T-helper 2 cell (primary cell): ENCODE measurements at regions not wholly inside any gene's neighbourhood (a gene's known extent, or its start where the extent isn't known, plus 50 kb on each side); places are given as distances from the start of the nearest gene placed in this dataset.

Source experiments
- DNase-seq, 5 experiments: peaks; one replicate each; pipeline versions ENCODE4 v3.0.0 to v3.0.0-alpha.2; 2012 to 2022

DNA sequence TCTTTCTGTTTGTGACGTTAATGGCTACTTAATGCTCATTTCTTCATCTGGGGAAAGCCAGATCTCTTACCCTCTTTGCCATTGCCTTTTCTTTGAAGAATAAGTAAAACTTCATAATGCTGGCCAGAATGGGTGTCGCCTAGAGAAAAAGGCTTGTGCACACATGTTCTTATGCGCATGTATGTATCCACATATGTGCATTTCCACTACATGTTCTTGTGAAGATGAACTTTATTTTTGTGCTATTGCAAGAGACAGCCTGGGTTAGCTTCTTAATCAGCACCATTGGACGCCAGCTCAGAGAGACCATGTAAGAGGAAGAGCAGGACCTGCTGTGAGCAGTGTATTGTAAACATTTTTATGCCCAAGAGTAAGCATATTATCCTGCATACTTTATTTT lies 178.7 kb downstream of the SPRY1 start:
- DNase-seq, result no peak

DNA sequence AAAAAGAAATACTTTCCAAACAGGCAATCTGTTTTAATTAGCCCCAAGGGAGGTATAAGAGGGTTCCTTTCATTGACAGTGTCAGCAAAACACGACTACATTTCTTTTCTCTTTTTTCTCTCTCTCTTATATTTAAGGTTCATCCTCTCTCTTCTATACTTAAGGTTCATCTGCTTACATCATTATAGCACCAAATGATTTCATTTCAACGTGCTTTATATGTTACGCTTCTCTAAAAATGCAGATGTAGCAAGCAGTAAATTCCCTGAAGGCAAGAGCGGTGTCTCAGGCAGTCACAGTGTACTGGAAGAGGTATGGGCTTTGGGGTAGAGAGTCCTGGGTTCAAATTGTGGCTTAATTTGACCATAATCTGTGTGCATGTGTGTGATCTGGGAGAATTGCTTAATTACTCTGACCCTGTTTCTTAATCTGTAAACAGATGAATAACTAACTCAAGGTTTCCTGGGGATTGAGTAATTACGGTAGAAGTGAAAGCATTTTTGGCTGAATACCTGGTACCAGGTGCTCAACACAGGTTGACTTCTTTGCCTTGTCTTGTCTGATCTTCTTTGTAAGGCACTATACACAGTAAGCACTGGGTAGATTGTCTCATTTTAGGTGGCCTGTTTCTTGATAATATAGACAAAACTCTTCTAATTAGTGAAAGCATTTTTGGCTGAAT lies 180.8 kb downstream of the SPRY1 start:
- DNase-seq, result no peak

DNA sequence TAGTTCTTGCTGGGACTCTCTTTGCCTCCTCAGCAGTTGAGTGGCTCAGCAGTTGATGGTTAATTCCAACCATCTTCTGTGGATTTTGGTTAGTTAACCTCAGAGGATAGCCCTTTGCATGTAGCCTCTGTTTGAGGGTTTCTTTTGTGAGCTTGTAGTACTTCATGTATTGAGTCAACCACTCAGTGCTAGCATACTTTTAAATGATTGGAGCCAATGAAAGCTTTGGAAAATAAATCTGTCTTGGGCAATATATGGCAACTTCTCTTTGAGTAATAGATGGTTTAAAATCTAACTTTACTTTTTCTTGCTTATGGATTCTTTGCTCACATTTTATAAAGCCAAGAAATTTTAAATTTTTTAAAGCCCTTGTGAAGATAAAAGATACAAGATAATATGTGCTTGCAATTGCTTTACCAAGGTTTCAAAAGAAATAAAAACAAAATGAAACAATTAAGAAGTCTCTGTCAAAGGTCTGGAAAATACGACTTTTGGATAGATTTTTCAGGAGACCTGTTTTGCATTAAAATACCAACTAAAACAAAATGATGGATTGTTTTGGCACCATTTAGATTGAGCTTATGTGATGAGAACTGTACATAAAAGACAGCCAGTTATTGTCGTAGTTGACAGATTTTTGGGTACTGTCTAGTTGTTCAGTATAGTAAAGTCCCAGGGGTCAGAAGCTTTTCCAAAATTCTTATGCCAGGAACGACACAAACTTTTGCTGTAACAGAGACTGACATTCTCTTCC lies 181.9 kb downstream of the SPRY1 start:
- DNase-seq, result no peak

DNA sequence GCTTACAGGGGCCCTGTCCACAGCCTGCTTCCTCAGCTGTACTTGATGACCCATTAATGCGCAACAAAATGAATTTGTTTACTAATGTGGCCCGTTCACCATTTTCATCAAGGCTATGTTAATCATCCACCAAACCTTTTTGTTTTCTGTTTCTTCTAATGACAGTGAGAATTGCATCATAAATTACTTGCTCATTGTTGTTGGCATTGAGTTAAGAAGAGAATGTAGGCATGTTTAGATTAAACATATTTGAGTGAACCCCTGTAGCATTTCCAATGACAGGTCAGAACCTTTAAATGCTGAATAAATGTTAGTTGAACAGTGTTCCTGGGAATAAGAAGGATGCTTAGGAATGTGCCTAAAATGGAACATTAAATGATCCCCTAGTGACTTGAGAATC lies 183.4 kb downstream of the SPRY1 start:
- no peak for DNase-seq

DNA sequence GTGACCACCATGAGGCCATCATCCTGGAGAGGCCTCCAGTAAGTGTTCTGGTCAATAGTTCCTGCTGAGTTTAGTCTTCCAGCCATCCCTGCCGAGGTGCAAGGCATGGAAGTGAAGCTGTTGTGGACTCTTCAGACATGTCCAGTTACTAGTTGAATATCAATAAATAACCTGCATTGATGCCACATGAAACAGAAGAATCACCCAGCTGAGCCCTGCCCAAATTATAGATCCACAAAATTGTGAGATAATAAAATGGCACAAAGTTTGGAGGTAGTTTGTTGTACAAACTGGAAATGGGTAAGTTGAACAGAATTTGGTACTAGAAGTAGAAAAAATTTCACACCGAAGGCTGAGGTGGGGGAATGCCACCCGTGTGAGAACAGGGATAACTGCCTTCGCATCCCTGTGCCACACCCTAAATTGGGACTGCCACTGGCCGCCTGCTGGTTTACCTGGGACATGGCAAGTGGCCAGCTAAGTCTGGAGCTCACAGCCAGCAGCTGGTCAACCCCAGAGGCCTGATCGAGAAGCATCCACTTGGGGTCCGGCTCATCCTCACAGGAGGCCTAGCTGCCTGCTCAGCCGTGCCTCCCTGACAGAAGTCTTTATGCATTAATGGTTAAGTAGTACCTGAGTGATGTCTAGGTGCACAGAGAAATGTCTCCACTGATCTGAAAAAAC lies 184.5 kb downstream of the SPRY1 start:
- no peak for DNase-seq

DNA sequence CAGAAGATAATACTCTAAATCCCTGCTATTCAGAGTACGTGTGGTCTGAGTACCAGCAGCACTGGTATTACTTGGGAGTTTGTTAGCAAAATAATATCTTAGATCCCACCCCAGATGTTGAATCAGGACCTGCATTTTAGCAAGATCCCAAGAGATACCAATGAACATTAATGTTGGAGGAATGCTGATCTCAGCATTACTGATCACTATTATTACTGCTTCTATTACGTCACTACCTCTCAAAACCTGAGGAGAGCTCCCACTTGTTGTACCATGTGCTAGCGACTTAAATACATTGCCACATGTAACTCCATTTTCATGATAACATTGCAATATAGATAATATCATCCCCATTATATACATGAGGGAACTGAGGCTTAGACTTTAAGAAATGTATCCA lies 185.2 kb downstream of the SPRY1 start:
- DNase-seq, result no peak

DNA sequence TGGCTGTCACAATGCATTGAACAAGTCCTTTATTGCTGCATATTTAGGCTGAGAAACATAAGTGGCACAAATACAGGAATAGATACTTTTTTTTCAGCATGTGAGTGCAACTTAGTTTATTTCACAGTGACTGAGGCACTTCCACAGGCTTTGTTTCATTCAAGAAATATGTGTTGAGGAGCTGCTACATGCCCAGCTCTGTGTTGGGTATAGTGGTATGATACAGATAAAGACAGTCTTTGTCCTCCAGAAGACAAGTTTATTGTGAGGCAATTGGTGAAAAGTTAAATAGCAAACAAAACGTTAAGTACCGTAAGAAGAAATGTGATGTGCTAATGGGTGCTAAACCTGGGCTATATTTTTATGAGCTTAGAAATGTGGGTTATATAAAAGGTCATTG lies 186.4 kb downstream of the SPRY1 start:
- DNase-seq, result no peak

DNA sequence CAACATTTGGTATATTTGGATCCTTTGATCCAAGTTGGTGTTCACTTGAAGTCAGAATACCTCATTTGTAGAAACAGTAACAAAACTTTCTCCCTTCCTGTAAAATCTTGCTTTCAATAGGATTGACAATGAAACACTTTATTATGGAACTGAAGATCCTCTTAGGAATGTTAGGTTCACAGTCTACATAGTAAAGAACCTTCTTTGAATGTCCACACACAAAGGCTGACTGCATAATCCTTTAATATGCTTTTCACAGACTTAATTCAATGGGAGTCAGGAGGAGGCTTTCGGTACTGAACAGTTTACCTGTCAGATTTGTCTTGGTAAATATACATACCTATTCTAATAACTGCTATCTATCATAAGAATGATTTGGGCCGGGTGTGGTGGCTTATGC lies 188.5 kb downstream of the SPRY1 start:
- no peak for DNase-seq

DNA sequence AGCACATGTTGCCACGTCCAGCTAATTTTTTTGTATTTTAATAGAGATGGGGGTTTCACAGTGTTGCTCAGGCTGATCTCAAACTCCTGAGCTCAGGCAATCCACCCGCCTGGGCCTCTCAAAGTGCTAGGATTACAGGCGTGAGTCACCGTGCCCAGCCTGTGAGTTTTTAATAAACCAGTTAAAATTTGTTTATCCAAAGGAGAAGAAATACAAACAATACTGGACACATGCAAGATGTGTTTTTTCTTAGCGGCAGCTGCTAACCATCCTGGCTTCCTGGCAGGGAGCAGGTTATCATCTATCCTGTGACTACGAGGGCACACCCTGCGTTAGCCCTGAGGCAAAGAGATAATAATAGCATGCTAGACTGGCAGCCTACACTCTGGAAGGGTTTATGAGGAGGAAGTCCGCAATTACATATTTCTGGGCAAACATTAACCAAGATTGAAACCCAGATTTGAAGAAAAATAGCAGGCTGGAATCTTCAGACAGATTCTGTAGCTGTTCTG lies 191.4 kb downstream of the SPRY1 start:
- no peak for DNase-seq

DNA sequence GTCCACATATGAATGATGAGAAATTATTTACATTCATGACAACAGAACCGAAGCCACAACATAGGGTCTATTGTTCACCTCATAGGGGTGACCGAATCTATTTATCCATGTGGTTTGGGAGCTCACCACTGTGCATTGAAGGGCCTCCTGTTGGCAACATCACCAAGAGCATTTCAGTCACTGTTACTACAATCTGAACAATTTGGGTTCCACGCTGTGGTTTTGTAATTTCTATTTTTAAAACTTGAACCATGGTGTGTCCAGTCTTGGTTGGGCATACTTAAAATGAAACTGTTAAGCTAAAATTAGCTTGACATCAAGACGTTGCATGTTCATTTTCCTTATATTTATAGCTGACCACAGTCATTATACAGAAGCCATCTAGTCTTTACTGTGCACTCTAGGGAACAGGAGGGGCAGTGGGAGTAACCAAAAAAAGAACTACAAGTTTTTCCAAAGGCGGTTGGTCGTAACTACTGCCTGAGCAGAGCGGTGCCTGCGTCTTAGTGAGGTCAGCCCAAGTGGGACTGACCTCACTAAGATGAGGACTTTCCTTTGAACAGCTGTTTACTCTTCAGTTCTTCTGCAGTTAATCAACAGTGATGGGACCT lies 192.1 kb downstream of the SPRY1 start:
- DNase-seq, result no peak

DNA sequence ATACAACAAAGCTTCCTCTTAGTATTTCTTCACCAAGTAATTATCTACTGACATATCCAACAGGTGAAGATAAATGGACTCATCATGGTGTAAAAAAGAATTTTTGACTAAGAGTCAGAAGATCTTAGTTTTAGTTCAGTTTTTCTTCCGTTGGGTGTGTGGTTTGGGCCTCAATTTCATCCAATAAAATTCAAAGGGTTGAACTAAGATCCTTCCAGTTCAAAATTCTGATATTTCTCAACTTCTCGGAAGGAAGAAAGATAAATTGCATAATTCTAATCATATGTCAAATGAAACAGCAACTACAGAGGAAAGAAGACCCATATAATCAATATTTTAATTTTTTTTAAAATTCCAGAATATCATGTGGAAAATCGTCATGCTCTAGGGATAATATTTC lies 192.7 kb downstream of the SPRY1 start:
- DNase-seq, result no peak

DNA sequence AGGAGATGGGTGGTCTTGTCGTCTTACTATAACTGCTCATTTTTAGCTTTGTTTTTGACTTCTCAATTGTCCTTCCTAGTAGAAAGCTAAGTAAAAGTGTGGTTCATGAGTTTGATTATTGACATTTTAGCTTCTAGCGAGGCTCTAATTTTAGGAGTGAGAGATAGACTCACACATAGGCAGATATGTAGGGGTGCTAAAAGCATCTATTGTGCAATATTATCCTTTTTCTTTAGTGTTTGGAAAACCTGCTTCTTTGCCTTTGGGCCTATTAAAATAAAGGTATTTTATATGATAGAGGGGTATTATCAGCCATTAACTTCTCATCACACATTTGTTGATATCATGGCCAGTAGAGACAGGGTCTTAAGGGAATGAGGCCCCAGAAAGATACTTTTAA lies 195.3 kb downstream of the SPRY1 start:
- DNase-seq, result no peak

DNA sequence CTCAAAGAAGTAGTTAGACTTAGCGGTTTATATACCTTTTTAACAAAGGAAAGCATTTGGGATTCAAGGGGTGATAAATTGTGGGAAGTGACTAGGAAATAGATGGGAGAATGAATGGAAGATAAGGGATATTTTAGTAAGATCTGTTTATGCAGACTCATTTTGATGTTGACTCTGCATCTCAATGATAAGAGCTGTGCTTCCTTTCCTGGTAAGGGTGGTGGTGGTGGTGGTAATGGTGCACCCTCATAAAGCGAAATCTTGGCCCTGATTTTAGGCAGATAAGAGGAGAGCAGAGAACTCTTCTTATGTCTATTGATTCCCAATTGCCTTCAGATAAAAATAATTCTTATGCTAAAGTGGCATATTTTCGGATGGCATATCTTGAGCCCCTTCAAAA lies 197.1 kb downstream of the SPRY1 start:
- DNase-seq, result peak in 1 of 5 experiments; percentile 56

DNA sequence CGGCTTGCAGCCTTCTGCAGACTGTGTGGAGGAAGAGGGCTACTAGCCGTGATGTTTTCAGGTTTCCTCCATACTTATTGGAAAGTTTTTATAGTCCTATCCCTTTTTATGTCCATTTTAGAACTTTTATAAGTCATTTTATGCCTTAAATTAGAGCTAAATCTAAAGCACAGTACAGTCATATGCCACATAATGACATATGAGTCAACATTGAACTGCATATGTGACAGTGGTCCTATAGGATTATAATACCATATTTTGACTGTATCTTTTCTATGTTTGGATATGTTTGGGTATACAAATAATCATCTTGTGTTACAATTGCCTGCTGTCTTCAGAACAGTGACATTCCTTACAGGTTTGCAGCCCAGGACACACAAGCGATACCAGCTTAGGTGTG lies 200.2 kb downstream of the SPRY1 start:
- DNase-seq, result no peak

DNA sequence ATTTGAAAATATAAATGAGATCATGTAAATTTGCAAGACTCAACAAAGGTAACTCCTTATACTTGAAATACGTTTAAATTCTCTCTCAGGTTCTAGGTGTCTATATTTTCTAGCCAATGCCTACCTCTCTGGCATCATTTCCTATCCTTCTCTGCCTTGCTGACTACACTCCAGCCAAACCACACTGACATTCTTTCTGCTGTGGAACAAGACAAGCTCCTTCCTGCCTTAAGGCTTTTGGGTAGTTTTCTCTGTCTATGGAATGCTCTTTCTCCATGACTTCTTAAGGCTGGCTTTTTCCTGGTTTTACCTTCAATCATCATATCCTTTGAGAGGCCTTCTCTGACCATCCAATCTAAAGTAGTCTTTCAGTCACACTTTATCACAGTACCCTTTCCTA lies 201.0 kb downstream of the SPRY1 start:
- no peak for DNase-seq

DNA sequence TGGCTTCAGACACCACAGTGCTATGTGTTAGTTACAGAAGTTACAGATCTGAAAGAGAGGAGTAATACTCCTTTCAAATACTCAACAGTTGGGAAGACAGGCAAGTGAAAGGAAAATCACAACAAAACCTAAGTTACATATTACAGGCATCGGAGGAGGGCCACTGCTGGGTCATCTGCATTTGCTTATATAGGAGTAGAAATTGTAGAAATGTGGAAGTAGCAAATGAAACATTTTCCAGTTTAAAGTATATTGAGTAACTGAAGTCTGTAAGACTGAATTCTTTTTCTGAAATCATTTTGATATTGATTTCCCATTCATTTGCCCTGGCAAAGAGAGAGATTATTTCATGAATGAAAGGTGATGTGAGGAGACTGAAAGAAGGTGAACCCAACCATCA lies 201.7 kb downstream of the SPRY1 start:
- DNase-seq, result no peak

DNA sequence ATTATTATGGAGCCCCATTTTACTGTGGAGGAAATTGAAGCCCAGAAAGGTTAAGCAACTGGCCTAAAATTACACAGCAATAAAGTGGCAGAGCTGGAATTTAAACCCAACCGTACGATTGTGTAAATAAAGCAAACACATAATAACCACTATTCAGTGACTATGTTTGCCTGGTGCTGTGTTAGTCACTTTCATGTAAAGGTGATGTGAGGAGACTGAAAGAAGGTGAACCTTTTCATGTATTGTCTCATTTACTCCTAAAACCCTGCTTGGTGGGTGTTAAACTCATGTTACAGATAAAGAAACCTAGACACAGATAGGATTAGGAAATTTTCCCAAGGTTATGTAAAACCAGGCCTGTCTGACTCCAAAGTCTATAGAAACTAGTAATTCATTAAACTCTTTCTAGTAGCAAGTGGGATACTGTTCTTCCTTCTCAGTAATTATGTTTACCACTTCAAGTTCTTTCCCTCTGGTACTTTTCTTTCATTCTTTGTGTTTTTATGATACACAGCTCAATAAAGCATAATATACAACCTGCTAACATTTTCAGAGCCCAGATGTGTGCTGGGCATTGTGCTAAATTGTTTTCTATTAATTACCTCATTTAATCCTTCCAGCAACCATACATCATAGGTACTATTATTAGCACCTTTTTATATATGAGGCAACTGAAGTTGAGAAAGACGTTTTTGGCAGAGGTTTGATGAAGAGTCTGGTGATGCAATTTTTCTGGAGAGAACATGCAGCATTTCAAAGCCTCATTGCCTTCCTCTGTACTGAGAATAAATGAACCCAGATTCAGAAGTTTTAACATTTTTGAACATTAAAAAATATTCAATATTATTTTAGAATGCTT lies 202.7 kb downstream of the SPRY1 start:
- no peak for DNase-seq

DNA sequence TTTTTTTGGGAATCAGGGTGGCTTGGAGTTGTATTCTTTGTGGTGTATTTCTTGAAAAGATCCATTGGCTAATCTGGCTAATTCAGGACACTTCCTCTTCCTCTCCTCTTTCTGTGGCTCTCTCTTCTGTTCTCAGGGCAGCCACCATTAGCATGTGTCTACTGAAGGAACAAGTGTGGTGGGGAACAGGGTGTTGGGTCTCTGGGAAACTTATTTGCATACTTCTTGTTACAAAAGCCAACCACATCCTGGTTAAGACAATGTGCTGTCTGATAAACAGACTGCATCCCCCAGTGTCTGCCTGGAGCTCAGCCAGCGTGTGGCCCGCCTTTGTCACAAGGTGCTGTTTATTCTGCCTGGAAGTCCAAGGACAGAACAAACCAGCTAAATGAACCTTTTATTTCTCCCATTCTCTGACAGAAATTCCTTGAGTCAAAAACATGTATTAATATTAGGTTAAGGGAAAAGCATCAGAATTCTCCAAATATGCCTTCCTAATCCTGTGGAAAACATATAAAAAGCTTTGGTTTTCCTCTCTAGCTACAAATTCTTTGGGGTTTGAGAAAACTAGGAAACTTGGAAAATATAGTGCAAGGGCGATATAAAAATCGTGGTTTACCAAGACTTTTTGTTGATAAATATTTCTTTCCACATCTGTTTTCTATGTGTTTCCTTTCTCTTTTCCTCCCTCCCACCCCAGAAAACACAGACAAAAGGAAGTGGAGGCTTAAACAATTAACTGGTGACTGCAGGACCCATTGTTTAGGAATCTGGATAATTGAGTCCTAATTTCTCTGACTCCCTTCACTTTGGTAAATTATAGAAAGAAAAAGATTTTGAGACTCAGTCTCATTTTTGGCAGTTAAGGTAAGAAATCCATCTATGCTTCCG lies 203.6 kb downstream of the SPRY1 start:
- DNase-seq, result peak in 2 of 5 experiments; percentile 63 to 76

DNA sequence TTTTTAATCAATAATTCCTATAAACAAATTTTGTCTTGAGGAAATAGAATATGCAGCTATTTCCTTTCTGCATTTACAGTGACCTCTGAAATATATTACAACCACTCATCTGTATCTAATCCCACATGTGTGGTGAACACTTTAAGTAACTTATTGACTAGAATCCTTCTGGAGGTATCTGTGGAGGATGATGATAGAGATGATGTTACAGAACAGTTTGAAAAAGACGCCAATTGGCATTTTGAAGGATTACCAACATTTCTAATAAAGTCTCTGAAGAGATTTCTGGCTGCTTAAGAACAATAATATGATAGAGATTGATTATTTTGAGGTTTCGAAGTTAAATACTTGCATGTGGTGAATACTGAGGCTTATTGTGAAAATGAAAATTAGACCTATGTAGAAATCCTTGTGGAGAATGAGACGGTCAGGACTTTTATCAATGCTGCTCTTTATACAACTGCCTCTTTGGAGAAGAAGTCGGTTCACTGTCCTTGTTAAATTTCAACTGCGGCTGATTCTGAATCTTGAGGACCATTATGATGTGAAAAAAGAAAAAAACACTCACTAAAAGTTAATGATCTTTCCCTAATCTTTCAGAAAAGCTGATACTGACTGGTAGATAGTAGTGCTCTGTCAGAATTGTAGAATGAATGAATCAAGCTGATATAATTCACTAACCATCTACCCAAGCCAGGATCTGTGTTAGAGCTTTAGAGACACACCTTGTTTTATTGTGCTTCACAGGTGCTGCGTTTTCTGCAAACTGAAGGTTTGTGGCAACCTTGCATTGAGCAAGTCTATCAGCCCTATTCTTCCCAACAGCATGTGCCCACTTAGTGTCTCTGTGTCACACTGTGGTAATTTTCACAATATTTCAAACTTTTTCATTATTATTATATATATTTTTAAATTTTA lies 204.7 kb downstream of the SPRY1 start:
- no peak for DNase-seq

DNA sequence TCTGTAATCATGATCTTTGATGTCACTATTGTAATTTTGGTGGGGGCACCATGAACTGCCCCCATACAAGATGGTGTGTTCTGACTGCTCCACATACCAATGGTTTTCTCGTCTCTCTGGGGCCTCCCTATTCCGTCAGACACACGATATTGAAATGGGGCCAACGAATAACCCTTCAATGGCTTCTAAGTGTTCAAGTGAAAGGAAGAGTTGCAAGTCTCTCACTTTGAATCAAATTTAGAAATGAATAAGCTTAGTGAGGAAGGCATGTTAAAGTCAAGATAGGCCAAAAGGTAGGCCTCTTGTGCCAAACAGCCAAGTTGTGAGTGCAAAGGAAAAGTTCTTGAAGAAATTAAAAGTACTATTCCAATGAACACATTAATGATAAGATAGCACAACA lies 205.4 kb downstream of the SPRY1 start:
- peak in 1 of 5 experiments; percentile 4 for DNase-seq
